ENCODE measurements at regions not wholly inside any gene's neighbourhood (a gene's known extent, or its start where the extent isn't known, plus 50 kb on each side); places are given as distances from the start of the nearest gene placed in this dataset.
"Not testable (repeated sequence)": the region's sequence is repeated elsewhere in the genome, so short reads cannot be mapped to it uniquely, and the experiment has no call there.

- DNase-seq (ENCODE audit: low spot score): no peak
These were observed 255.8 kb upstream of the AVPR1A start for GRCh38 chr12:63406781-63407180.

GRCh38 chr12:63404611-63405010 lies 253.6 kb upstream of the AVPR1A start:
- no peak for DNase-seq (ENCODE audit: low spot score)

GRCh38 chr12:63403256-63403655 lies 252.3 kb upstream of the AVPR1A start:
- no peak for DNase-seq (ENCODE audit: low spot score)

GRCh38 chr12:63400718-63401117 lies 249.7 kb upstream of the AVPR1A start:
- no peak for DNase-seq (ENCODE audit: low spot score)

- DNase-seq (ENCODE audit: low spot score): no peak
These were observed 249.3 kb upstream of the AVPR1A start for GRCh38 chr12:63400318-63400717.

- no peak for DNase-seq (ENCODE audit: low spot score)
These were observed 246.8 kb upstream of the AVPR1A start for GRCh38 chr12:63397807-63398206.

GRCh38 chr12:63396135-63396534 lies 245.1 kb upstream of the AVPR1A start:
- no peak for DNase-seq (ENCODE audit: low spot score)

GRCh38 chr12:63394983-63395382 lies 244.0 kb upstream of the AVPR1A start:
- no peak for DNase-seq (ENCODE audit: low spot score)

GRCh38 chr12:63394349-63394748 lies 243.3 kb upstream of the AVPR1A start:
- no peak for DNase-seq (ENCODE audit: low spot score)

GRCh38 chr12:63389211-63389610 lies 238.2 kb upstream of the AVPR1A start:
- DNase-seq (ENCODE audit: low spot score): no peak

- no peak for DNase-seq (ENCODE audit: low spot score)
These were observed 236.8 kb upstream of the AVPR1A start for GRCh38 chr12:63387771-63388170.

- DNase-seq (ENCODE audit: low spot score): no peak
These were observed 231.9 kb upstream of the AVPR1A start for GRCh38 chr12:63382930-63383329.

- no peak for DNase-seq (ENCODE audit: low spot score)
These were observed 211.8 kb upstream of the AVPR1A start for GRCh38 chr12:63362791-63363190.

GRCh38 chr12:63362166-63362565 lies 211.2 kb upstream of the AVPR1A start:
- DNase-seq (ENCODE audit: low spot score): no peak

- DNase-seq (ENCODE audit: low spot score): no peak
These were observed 204.0 kb upstream of the AVPR1A start for GRCh38 chr12:63354969-63355368.

GRCh38 chr12:63353559-63353958 lies 202.6 kb upstream of the AVPR1A start:
- DNase-seq (ENCODE audit: low spot score): no peak

GRCh38 chr12:63351370-63351769 lies 200.4 kb upstream of the AVPR1A start:
- DNase-seq (ENCODE audit: low spot score): no peak

GRCh38 chr12:63348556-63348955 lies 197.6 kb upstream of the AVPR1A start:
- no peak for DNase-seq (ENCODE audit: low spot score)

GRCh38 chr12:63337158-63337557 lies 186.2 kb upstream of the AVPR1A start:
- DNase-seq (ENCODE audit: low spot score): not testable (repeated sequence)

GRCh38 chr12:63326260-63326659 lies 175.3 kb upstream of the AVPR1A start:
- DNase-seq (ENCODE audit: low spot score): no peak

- DNase-seq (ENCODE audit: low spot score): no peak
These were observed 174.8 kb upstream of the AVPR1A start for GRCh38 chr12:63325757-63326156.

GRCh38 chr12:63323942-63324341 lies 172.9 kb upstream of the AVPR1A start:
- DNase-seq (ENCODE audit: low spot score): no peak

- no peak for DNase-seq (ENCODE audit: low spot score)
These were observed 170.4 kb upstream of the AVPR1A start for GRCh38 chr12:63321373-63321772.

- DNase-seq (ENCODE audit: low spot score): no peak
These were observed 169.1 kb upstream of the AVPR1A start for GRCh38 chr12:63319936-63320633.
